ENCODE measurements at regions not wholly inside any gene's neighbourhood (a gene's known extent, or its start where the extent isn't known, plus 50 kb on each side); places are given as distances from the start of the nearest gene placed in this dataset.
"Not testable (repeated sequence)": the region's sequence is repeated elsewhere in the genome, so short reads cannot be mapped to it uniquely, and the experiment has no call there.

DNA sequence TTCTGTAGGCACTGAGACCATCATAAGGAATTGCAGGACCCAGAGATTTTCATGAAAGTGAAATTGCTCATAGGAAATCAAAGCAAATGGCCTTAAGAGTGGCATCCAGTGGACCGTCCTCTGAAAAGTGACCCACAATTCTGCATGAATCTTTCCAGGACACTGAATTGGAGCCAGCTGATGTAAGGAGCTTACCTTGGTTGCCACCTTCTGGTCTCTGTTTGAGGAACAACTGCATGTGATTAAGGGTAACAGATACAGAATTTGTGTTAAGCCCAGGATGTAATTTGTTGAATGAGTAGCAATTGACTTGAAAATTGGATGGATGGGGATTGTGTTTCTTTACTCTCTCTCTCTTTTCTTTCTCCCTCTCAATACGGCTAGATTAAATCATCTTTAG is 49.9 kb upstream of the GAS1 start:
- no peak for DNase-seq (ENCODE audit: low read depth in 2 of 3, low spot score in 2 of 3)

DNA sequence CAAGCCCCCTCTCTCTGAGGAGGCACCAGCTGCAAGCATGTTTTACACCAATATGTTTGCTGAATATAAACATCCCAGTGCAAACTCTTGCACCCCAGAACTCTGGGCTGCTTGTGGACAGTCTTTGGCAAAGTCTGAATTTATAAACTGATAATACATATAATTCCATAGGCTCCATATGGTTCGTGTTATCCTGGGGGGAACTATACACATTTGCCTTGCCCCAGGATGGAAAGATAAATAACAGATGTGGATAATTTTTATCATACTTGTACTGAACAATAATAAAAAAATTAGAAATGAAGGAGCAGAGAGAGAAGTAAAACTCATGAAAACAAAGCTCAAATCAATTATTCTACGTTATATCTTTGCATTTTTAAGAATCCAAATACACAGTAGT is 50.6 kb upstream of the GAS1 start:
- DNase-seq (ENCODE audit: low read depth in 2 of 3, low spot score in 2 of 3): no peak

DNA sequence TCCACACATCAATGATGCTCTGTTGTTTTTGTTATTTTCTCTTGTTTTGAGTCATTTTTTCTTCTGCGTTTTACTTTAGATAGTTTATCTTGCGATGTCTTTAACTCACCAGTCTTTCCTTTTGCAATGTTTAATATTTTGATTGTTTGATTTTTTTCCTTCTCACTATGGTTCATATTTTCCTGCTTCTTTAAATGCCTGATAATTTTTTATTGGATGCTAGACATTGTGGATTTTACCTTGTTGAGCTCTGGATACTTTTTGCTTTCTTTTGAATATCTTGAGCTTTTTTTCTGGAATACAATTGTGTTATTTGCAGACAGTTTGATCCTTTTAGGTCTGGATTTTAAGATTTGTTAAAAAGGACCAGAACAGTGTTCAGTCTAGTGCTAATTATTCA is 55.2 kb upstream of the GAS1 start:
- DNase-seq (ENCODE audit: low read depth in 2 of 3, low spot score in 2 of 3): no peak

DNA sequence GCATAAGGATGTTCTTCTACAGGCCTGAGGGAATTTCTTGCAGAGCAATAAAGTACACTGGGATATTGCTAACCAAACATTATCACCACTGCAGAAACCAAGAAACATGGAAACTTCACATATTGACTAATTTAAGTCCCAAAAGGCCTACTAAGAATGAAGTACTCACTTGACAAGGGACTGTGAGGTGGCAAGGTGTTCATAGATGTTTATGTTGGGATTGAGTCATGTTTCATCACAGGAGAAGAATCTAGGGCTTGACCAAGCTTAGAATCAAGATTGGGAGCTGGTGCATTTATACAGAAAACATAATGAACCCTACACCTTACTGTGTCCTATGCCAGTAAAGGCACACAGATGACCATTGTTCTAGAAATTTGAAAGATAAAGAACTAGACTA is 56.7 kb upstream of the GAS1 start:
- no peak for DNase-seq (ENCODE audit: low read depth in 2 of 3, low spot score in 2 of 3)

DNA sequence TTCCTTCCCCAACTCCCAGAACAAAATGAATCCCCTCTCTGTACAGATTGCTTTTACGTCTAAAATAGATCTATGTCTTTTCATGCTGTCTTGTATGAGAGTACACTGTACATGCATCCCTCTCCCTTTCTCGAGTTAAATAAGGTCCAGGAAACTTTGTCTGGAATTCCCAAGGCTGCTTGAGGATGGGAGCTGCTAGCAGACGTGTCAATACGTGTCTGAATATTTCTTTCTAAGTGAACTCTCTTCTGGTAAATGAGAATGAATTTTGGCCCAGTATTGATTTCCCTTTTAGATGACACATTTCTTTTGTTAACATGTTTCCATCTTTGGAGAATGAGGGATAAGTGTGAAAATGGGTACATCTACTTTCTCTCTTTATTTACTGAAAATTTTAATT is 59.6 kb upstream of the GAS1 start:
- no peak for DNase-seq (ENCODE audit: low read depth in 2 of 3, low spot score in 2 of 3)

DNA sequence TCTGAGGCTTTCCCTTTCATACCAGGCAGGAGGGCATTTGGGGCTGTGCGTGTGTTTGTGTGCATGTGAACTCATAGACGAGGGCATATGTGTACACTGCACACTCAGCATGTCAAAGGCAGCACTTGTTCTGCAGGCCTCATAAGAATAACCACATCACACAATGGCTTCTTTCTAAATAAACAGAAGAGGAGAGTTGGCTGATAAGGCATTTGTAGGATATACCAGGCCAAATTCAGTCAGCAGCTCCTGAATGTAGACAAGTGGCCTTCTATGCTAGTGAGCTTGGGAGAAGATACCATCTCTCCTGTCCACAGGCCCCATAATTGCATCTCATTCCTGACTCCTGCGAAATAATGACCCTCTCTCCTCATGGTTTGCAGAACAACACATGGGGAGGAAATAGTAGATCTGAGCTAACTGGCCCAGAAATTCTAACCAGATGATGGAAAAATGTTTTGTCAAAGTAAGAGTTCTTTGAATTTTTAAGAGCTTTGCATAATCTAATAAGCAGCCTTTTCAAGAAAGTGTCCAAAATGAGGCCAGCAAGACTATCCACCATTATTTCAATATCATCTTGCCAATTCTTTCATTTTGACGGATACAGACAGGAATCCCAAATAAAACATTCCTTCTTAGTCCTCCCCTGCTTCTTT is 60.5 kb upstream of the GAS1 start:
- DNase-seq (ENCODE audit: low read depth in 2 of 3, low spot score in 2 of 3): no peak

DNA sequence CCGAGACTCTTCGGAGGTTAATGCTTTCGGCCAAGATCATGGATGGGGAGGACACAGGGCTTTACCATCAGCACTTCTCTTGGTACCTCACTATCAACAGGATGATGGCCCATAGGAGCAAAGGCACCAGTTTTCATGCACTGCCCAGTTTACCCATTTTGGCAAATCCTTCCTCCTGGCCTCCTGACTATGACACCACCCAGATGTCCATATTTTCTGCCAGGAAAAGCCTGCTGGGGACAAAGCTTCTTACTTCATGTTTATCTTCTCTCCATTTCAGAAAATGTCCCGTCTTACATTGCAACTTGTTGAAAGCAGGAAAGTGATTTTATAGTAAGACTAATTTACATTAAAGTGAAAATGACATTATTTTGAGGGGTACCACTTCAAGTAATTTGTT is 61.4 kb upstream of the GAS1 start:
- DNase-seq (ENCODE audit: low read depth in 2 of 3, low spot score in 2 of 3): no peak

DNA sequence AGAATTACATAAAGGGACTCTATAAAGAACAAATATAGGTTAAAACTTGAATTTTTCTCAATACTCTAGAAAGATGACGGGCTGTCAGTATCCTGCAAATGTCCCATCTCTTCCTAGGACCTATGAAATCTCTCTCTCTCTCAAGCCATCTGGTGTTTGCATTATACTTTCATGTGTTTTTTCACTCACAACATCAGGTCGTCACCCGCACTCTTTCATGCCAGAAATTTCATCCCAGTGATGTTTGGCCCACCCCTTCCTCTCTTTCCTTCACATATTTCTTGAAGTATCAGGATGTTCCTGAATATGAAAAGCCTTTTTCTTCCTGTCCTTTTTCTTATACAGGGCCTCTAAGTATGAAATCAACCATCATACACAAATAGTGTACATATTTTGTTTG is 63.3 kb upstream of the GAS1 start:
- DNase-seq (ENCODE audit: low read depth in 2 of 3, low spot score in 2 of 3): no peak

DNA sequence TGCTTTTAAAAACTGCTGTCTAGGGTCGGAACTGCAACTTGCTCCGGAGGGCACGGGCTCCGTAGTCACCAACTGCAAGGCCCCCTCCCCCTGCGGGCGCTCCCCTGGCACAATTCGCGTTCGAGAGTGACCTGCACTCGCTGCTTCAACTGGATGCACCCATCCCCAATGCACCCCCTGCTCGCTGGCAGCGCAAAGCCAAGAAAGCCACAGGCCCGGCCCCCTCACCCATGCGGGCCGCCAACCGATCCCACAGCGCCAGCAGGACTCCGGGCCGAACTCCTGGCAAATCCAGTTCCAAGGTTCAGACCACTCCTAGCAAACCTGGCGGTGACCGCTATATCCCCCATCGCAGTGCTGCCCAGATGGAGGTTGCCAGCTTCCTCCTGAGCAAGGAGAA is 64.2 kb upstream of the GAS1 start:
- no peak for DNase-seq (ENCODE audit: low read depth in 2 of 3, low spot score in 2 of 3)

DNA sequence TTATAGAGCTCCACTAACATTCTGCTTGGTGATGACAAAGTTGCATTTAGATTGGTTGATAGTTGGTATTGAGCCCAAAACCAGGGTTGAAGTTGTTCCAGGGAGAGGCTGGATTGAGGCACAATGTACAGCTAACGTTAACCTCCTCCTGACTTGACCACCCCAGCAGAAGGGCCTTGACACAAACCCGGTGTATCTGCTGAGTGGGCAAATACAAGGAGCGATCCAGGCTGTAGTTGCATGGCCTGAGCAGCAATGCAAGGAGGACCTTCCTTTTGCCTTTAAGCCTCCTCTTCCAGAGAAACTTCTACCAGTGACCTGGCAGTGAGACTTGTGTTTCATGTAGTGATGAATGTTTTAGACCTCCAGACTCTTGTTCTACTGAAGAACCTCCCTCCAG is 66.2 kb upstream of the GAS1 start:
- DNase-seq (ENCODE audit: low read depth in 2 of 3, low spot score in 2 of 3): no peak

DNA sequence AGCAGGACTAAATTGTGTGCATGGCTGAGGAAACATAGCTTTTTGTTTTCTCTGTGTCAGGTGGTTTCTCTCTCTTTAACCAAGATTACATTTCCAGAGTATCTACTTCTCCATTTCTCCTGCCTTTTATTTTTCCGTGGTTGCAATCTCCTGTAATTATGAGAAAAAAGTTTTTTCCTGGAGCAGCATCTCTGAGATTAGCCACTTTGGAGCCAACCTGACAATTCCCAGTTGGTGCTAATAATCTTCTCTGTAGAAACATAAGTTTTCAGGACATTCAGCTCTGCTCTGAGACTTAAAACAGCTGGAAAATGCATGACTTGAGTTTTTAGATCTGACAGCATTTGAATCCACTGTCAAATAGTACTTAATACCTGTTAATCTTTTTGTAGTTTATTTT is 67.1 kb upstream of the GAS1 start:
- DNase-seq (ENCODE audit: low read depth in 2 of 3, low spot score in 2 of 3): no peak

DNA sequence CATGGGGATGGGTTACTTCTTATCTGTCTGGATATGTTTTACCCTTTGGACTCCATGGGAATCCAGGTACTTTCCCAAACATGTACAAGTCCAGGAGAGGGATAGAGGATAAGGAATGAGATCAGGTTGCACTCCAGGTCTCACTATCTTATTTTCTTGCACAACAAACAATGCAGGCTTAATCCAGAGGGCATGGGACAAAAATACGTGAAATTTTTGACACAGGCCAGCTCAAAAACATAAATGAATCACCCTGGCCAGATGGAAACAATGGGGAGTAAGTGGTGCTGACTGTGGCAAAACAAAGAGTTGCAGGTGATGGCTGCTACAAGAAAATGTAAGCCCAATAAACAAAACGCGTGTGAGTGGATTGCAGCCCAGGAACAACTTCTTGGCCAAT is 69.4 kb upstream of the GAS1 start:
- no peak for DNase-seq (ENCODE audit: low read depth in 2 of 3, low spot score in 2 of 3)

DNA sequence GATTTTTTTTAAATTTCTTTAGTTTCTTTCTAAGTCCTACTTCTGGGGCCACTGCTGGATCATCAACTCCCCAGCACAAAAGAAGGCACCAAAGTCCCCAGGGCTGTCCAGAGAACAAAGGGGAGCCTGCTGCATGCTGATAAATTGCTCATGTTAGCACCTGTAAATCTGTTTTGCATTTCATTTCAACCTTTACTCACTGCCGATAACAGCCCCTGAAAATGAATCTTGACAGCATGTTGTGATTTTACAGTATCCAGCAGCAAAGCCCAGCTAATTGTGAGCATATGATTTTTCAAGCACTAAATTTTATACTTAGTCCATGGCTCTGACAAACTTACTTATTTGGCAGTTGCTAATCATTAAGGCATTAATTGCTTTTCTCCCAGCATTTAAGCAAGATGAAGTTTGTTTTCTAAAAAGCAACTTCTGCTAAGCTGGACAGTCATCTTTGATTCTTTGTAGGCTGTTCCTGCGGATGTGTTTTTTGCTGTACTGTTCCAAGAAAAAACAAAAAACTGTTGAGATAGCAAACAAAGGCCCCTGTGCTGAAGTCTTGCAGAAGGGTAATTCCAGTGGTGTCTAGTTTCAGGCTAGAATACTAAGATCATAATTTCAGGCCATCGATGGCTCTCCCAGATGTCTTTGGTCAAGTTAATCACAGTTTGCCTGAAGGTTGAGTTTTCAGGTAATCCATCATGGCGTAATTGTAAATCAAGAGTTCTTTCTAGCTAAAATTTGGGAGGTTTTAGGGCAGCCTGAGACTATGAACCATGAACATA is 73.1 kb upstream of the GAS1 start:
- no peak for DNase-seq (ENCODE audit: low read depth in 2 of 3, low spot score in 2 of 3)

DNA sequence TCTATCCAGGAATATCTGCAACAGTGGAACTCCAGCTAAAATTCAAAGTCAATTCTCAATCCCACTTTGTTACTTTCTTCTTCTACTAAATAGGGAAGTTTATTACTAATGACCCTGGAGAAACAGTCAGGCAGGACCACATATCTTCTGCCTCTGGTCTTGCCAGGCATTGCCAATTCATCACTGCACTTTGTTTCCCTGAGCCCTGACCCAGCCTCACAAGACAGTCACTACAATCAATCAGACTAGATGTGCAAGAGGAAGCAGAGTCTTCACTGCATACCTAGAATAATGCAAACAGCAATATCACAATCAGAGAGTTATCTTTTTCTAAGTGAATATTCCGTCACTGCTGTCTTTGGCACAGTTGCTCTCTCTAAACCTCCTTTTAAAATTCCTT is 74.9 kb upstream of the GAS1 start:
- DNase-seq (ENCODE audit: low read depth in 2 of 3, low spot score in 2 of 3): no peak

DNA sequence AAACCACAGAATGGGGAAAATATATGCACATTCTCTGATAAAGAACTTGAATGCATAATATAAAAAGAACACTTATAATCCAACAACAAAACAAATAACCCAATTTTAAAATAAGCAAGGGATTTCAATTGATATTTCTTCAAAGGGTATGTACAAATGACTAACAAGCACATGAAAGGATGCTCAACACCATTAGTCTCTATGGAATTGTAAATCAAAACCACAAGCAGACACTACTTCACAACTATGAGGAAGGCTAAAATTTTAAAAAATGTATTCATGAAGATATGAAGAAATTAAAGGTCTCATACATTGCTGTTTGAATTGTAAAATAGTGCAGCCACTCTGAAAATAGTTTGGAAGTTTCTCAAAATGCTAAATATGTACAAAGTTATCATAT is 78.9 kb upstream of the GAS1 start:
- DNase-seq (ENCODE audit: low read depth in 2 of 3, low spot score in 2 of 3): no peak

DNA sequence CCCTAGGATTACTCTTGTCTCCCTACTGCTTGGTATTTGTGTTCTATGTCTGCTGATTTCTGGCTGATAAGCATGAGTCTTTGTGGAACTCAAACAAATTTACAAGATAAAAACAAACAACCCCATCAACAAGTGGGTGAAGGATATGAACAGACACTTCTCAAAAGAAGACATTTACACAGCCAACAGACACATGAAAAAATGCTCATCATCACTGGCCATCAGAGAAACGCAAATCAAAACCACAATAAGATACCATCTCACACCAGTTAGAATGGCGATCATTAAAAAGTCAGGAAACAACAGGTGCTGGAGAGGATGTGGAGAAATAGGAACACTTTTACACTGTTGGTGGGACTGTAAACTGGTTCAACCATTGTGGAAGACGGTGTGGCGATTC is 81.5 kb upstream of the GAS1 start:
- not testable (repeated sequence) for DNase-seq (ENCODE audit: low read depth in 2 of 3, low spot score in 2 of 3)

DNA sequence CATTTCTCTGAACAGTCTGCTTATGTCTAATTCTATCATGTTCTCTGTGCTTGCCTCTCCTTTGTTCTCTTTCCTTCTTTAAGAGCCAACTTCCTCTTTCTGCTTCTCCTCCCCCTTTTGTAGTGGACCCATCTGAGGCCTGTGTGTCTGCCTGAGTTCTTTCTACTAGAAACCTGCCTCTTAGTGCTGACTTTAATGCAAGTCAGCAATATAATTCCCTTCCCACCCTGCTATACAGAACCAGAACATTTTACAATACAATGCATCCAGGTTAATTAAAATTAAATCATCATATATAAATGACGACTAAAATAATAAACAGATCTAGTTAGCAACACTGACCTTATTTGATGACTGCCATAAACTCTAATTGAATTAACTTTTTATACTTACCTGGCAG is 82.6 kb upstream of the GAS1 start:
- DNase-seq (ENCODE audit: low read depth in 2 of 3, low spot score in 2 of 3): peak in 1 of 3 donors; percentile 32

DNA sequence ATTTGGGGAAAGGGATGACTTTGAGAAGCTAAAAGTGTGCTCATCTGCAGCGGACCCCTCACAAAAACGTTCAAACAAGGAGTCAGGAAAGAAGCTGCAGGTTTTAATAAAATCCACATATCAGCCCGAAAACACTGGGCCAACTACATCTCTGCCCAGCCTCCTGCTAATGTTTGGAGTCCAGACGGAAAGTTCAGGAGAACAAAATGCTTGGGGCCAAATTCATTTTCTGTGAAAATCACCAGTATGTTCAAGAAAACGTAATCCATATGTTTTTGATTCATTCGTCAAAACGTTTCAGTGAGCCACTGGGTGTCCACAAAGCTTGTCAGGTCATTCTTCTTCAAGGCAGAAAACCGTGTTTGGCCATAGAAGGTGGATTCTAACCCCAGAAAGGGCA is 87.5 kb upstream of the GAS1 start:
- DNase-seq (ENCODE audit: low read depth in 2 of 3, low spot score in 2 of 3): no peak

DNA sequence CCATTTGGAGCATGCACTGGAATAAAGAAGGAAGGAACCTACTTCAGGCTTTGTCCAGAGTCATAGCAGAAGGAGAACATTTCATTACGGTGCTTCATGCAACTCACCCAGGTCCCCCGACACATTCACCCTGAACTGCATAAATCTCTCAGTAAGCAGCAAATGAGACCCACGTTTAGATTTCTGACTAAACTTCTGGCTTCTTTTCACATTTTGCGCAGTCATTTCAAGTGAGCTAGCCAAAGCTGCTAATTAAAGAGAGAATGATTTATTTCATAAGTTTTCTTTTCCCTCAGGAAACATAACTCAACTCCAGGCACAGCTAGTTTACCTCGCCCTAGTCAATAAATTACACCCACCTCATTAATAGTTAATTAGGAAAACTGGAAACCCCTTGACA is 88.6 kb upstream of the GAS1 start:
- DNase-seq (ENCODE audit: low read depth in 2 of 3, low spot score in 2 of 3): no peak

DNA sequence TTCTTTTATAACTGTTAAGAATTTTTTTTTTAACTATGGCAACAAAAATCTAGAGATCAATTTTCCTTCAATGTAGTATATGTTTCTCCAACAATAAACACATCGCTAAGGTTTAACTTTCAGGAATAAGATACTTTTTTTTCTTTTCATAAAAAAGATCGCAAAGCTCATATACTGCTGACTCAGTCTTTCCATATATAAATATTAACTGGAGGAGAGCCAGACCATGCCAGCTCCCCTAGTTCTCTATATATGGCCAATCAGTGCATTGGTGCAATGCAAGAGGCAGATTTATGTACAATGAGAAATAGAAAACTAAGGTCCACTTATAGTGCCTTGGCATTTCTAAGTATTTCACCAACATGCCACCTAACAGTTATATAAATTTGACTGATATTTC is 89.2 kb upstream of the GAS1 start:
- DNase-seq (ENCODE audit: low read depth in 2 of 3, low spot score in 2 of 3): no peak

DNA sequence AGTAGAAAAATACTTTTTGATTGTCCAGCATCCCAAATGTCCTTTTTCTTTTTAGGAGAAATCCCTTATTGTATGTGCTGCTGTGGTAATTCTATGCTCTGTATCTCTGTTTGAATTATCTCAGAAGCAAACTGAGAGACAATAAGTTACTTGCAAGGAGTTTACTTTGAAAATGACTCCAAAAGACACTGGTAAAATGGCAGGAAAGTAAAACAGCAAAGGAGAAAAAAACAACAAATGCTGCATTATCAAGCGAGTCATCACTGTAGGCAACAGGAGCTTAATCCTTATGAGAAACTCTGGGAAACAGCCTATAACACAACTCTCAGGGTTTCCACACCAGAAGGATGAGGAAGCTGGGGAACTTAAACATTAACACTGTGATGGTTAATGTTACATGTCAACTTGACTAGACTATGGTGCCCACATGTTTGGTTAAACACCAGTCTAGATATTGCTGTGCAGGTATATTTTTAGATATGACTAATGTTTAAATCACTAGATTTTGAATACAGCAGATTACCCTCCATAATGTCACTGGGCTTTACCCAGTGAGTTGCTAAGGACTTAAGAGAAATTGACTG is 92.6 kb upstream of the GAS1 start:
- no peak for DNase-seq (ENCODE audit: low read depth in 2 of 3, low spot score in 2 of 3)

DNA sequence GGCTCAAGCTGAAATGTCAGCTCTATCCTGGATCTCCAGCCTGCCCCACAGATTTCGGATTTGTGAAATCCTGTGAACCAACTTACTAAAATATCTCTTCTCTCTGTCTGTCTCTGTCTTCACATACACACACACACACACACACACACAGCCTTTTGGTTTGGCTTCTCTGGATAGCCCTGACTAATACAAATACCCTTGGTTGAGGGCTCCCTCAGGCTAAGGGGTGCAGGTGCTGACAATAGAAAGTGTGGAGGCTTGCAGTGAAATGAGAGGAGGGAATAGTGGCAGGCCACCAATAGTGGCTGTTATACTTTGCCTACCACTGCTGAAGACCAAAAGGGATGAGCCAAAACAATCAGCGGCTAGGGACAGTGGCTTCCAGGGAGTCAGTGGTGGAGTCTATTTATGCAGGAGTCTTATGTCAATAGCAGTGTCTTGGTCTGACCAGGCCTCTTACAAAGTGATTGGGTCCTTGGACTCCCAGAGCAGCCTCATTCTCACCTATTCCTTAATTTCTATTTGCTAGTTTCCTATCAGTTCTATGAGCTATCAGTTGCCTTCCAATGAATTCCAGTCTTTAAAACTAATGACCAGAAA is 93.2 kb upstream of the GAS1 start:
- DNase-seq (ENCODE audit: low read depth in 2 of 3, low spot score in 2 of 3): no peak

Data from hematopoietic multipotent progenitor cell (in vitro differentiated cells).